ENCODE measurements at regions not wholly inside any gene's neighbourhood (a gene's known extent, or its start where the extent isn't known, plus 50 kb on each side); places are given as distances from the start of the nearest gene placed in this dataset.

DNA sequence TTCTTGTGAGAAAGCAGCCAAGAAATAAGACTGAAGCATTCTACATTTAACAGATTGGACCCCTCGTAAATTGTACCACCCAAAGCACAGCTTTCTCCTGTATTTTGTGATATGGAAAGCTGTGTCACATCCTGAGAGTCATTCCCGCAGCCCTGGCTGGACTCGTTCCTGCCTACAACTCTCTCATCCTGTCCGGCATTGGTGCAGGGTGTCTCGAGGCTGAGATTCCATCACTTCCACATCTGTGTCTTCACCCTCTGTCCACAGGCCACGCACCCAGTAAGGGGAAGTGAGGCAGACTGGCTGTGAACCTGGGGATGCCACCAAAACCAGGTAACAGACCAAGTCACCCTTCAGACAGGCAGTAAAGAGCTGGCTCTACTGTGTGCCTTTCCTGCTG, 146.2 kb upstream of the KLF6 start:
- TF ChIP-seq, protein P1, sequence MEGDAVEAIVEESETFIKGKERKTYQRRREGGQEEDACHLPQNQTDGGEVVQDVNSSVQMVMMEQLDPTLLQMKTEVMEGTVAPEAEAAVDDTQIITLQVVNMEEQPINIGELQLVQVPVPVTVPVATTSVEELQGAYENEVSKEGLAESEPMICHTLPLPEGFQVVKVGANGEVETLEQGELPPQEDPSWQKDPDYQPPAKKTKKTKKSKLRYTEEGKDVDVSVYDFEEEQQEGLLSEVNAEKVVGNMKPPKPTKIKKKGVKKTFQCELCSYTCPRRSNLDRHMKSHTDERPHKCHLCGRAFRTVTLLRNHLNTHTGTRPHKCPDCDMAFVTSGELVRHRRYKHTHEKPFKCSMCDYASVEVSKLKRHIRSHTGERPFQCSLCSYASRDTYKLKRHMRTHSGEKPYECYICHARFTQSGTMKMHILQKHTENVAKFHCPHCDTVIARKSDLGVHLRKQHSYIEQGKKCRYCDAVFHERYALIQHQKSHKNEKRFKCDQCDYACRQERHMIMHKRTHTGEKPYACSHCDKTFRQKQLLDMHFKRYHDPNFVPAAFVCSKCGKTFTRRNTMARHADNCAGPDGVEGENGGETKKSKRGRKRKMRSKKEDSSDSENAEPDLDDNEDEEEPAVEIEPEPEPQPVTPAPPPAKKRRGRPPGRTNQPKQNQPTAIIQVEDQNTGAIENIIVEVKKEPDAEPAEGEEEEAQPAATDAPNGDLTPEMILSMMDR (IDR thresholded peaks at IDR 0.05): no peak
- no peak for TF ChIP-seq POLR2A (IDR thresholded peaks at IDR 0.05)

All from testis (tissue), 2 donors.